Central memory CD8-positive, alpha-beta T cell (primary cell): ENCODE measurements at regions not wholly inside any gene's neighbourhood (a gene's known extent, or its start where the extent isn't known, plus 50 kb on each side); places are given as distances from the start of the nearest gene placed in this dataset.

ENCODE experiments used
- ATAC-seq: fragments of 150-1000 bp; cut with Tn5 transposase; replicated peaks from 2 replicates; pipeline ENCODE4 v1.10.0; 2022; ENCODE audit warnings: mild to moderate bottlenecking, moderate FRiP score, moderate number of reproducible peaks; ENCODE audit not compliant: poor library complexity, severe bottlenecking; ENCODE audit errors: extremely low read depth
- DNase-seq, 2 donors: peaks; one replicate each; pipeline ENCODE4 v3.0.0; 2021; ENCODE audit warnings: low spot score in 2 of 2
- H3K27ac Mint-ChIP-seq: one replicate; pipeline ENCODE4 v1.8.0; 2022; ENCODE audit warnings: low read depth, mild to moderate bottlenecking, moderate library complexity, mixed read lengths
- H3K27me3 Mint-ChIP-seq: one replicate; pipeline ENCODE4 v1.8.0; 2022; ENCODE audit warnings: mixed read lengths
- H3K36me3 Mint-ChIP-seq: one replicate; pipeline ENCODE4 v1.8.0; 2022; ENCODE audit warnings: mild to moderate bottlenecking, moderate library complexity, mixed read lengths; ENCODE audit not compliant: insufficient read depth
- H3K4me1 Mint-ChIP-seq: one replicate; pipeline ENCODE4 v1.8.0; 2022; ENCODE audit warnings: mixed read lengths
- H3K4me3 Mint-ChIP-seq: one replicate; pipeline ENCODE4 v1.8.0; 2022; ENCODE audit warnings: mild to moderate bottlenecking, moderate library complexity, mixed read lengths
- H3K9me3 Mint-ChIP-seq: one replicate; pipeline ENCODE4 v1.8.0; 2022; ENCODE audit warnings: mixed read lengths

DNA sequence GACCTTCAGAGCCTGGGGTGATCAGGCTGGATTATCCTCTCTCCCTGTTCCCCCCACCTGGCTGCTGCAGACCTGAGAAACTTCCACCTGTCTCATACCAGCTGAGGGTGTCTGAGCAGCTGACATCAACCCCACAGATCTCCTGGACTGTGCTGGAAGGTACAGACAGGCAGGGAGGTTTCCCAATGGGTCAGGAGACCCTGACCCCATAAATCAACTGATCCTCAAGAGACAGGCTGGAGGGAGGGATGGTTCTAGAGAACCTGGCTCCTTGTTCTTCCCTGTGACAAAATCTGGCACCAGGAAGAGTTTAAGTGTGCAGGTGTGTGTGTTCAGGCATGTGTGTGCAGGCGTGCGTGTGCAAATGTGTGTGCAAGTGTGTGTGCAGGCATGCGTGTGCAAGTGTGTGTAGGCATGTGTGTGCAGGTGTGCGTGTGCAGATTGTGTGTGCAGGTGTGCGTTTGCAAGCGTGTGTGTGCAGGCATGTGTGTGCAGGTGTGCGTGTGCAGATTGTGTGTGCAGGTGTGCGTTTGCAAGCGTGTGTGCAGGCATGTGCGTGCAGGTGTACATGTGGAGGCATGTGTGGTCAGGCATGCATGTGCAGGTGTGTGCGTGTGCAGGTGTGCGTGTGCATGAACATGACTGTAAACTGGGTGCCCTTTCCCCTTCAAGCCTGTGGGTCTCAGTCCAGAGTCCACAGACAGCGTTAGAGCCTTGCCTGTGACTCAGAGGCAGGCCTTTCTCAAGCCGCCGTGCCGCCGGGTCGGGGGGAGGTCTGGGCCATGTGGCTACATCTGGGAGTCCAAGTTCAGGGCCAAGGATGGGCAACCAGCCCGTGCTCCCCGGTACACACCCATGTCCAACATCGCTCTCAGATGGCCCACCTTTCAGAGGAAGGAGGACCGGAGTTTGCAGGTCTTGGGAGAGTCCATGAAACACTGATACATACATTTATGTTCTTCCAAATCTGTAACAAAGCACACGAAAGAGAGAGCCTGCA is 50.1 kb upstream of the ELN start:
- no peak overlapping the region for H3K27ac Mint-ChIP-seq
- H3K4me1 Mint-ChIP-seq = no peaks in the 10 kb centered on the region
- ATAC-seq (no peak), DNase-seq (no peak)
- H3K27me3 Mint-ChIP-seq = peaks cover 57% of the 10 kb centered on the region
- no peaks in the 10 kb centered on the region for H3K36me3 Mint-ChIP-seq
- H3K9me3 Mint-ChIP-seq = no peaks in the 10 kb centered on the region
- no peak overlapping the region for H3K4me3 Mint-ChIP-seq
